ENCODE measurements at regions not wholly inside any gene's neighbourhood (a gene's known extent, or its start where the extent isn't known, plus 50 kb on each side); places are given as distances from the start of the nearest gene placed in this dataset.

GRCh38 chr11:92500453-92500852, 275.8 kb downstream of the FAT3 start:
- no peak overlapping the region for H3K4me3 ChIP-seq (ENCODE audit: low read depth, low read length)
- no peak for TF ChIP-seq CTCF (IDR thresholded peaks at IDR 0.05; ENCODE audit: low read depth, low read length)

- H3K4me3 ChIP-seq (ENCODE audit: low read depth, low read length), result no peak overlapping the region
These were observed 276.6 kb downstream of the FAT3 start for GRCh38 chr11:92501066-92501739.

GRCh38 chr11:92504004-92504403, 279.4 kb downstream of the FAT3 start:
- H3K4me3 ChIP-seq (ENCODE audit: low read depth, low read length), result no peak overlapping the region
- no peak for TF ChIP-seq CTCF (IDR thresholded peaks at IDR 0.05; ENCODE audit: low read depth, low read length)

More at GRCh38 chr11:92501066-92501739, 276.6 kb downstream of the FAT3 start:
- TF ChIP-seq CTCF (IDR thresholded peaks at IDR 0.05; ENCODE audit: low read depth, low read length), result no peak

- TF ChIP-seq CTCF (IDR thresholded peaks at IDR 0.05; ENCODE audit: low read depth, low read length), result no peak
- no peak overlapping the region for H3K4me3 ChIP-seq (ENCODE audit: low read depth, low read length)
These were observed 279.9 kb downstream of the FAT3 start for GRCh38 chr11:92504534-92504933.

- no peak overlapping the region for H3K4me3 ChIP-seq (ENCODE audit: low read depth, low read length)
- TF ChIP-seq CTCF (IDR thresholded peaks at IDR 0.05; ENCODE audit: low read depth, low read length), result no peak
These were observed 281.1 kb downstream of the FAT3 start for GRCh38 chr11:92505689-92506088.

GRCh38 chr11:92506809-92507336, 282.3 kb downstream of the FAT3 start:
- no peak overlapping the region for H3K4me3 ChIP-seq (ENCODE audit: low read depth, low read length)
- no peak for TF ChIP-seq CTCF (IDR thresholded peaks at IDR 0.05; ENCODE audit: low read depth, low read length)

- no peak overlapping the region for H3K4me3 ChIP-seq (ENCODE audit: low read depth, low read length)
- no peak for TF ChIP-seq CTCF (IDR thresholded peaks at IDR 0.05; ENCODE audit: low read depth, low read length)
These were observed 286.0 kb downstream of the FAT3 start for GRCh38 chr11:92510591-92510990.
